ENCODE measurements at regions not wholly inside any gene's neighbourhood (a gene's known extent, or its start where the extent isn't known, plus 50 kb on each side); places are given as distances from the start of the nearest gene placed in this dataset.

GRCh38 chr5:107808671-107809137, 138.0 kb upstream of the EFNA5 start:
- peak; percentile 4 to 16 for DNase-seq

- DNase-seq: no peak
Observed at GRCh38 chr5:107807431-107807830, 136.7 kb upstream of the EFNA5 start.

- no peak for DNase-seq
Observed at GRCh38 chr5:107806705-107807104, 136.0 kb upstream of the EFNA5 start.

- DNase-seq: no peak
Observed at GRCh38 chr5:107806271-107806670, 135.5 kb upstream of the EFNA5 start.

GRCh38 chr5:107805824-107806223, 135.1 kb upstream of the EFNA5 start:
- no peak for DNase-seq

- DNase-seq: no peak
Observed at GRCh38 chr5:107805166-107805565, 134.4 kb upstream of the EFNA5 start.

GRCh38 chr5:107803728-107804127, 133.0 kb upstream of the EFNA5 start:
- no peak for DNase-seq

GRCh38 chr5:107801061-107801460, 130.3 kb upstream of the EFNA5 start:
- DNase-seq: no peak

GRCh38 chr5:107799306-107799705, 128.6 kb upstream of the EFNA5 start:
- no peak for DNase-seq

- no peak for DNase-seq
Observed at GRCh38 chr5:107796797-107797196, 126.1 kb upstream of the EFNA5 start.

- DNase-seq: no peak
Observed at GRCh38 chr5:107794741-107795140, 124.0 kb upstream of the EFNA5 start.

GRCh38 chr5:107792940-107793339, 122.2 kb upstream of the EFNA5 start:
- DNase-seq: no peak

GRCh38 chr5:107790671-107791070, 119.9 kb upstream of the EFNA5 start:
- DNase-seq: no peak

GRCh38 chr5:107786424-107786823, 115.7 kb upstream of the EFNA5 start:
- DNase-seq: no peak

GRCh38 chr5:107783551-107783950, 112.8 kb upstream of the EFNA5 start:
- no peak for DNase-seq

GRCh38 chr5:107782561-107783169, 111.9 kb upstream of the EFNA5 start:
- no peak for DNase-seq

- DNase-seq: no peak
Observed at GRCh38 chr5:107781451-107781850, 110.7 kb upstream of the EFNA5 start.

GRCh38 chr5:107779437-107779836, 108.7 kb upstream of the EFNA5 start:
- DNase-seq: no peak

- DNase-seq: no peak
Observed at GRCh38 chr5:107778647-107779046, 107.9 kb upstream of the EFNA5 start.

- DNase-seq: no peak
Observed at GRCh38 chr5:107776922-107777740, 106.4 kb upstream of the EFNA5 start.

- no peak for DNase-seq
Observed at GRCh38 chr5:107776506-107776905, 105.8 kb upstream of the EFNA5 start.

GRCh38 chr5:107774316-107774715, 103.6 kb upstream of the EFNA5 start:
- DNase-seq: no peak

- no peak for DNase-seq
Observed at GRCh38 chr5:107773479-107773878, 102.7 kb upstream of the EFNA5 start.

Measured in NCI-H187 (cell line).